GM13977 (cell line): ENCODE measurements at regions not wholly inside any gene's neighbourhood (a gene's known extent, or its start where the extent isn't known, plus 50 kb on each side); places are given as distances from the start of the nearest gene placed in this dataset.

Experiments used
- DNase-seq: peaks from one replicate; pipeline ENCODE4 v3.0.0; 2012; ENCODE audit warnings: low spot score
- CTCF ChIP-seq: IDR thresholded peaks from 2 replicates; pipeline ENCODE4 v1.5.1; 2012; ENCODE audit warnings: mild to moderate bottlenecking, control low read depth; ENCODE audit not compliant: insufficient read depth; ENCODE audit errors: extremely low read depth, missing control alignments
- in situ Hi-C: fragments of 300-500 bp; cut with MboI; formaldehyde crosslinking; loops from one replicate; pipeline ENCODE4 v1.12.0; 2022; ENCODE audit warnings: low sequenced_read_pairs, low pct_unique_long_range_greater_than_20kb, mixed read lengths, inconsistent platforms; ENCODE audit not compliant: unreplicated experiment

DNA sequence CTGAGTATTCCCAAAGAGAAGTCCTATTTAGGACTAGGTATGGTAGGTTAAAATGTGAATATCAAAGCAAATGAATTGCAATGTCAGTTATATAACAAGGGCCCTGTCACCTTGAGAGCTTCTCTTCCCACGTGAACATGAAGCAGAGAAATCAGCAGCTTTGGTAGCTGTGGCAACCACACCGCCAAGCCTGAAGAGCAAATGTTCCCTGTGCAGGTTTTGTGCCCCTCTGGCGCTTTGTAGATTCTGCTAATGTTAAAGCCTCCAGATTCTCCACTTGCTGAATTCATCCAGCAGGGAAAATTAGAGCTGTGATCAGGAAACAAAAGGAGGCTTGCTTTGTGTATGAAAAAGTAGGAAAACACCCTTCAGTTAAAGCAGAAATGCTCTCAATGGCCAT is 322.6 kb downstream of the RBM43 start:
- TF ChIP-seq CTCF, result no peak
- in situ Hi-C loops, result no loop called here
- no peak for DNase-seq

GRCh38 chr2:150938527-150938926 is 323.1 kb downstream of the RBM43 start:
- in situ Hi-C loops, result no loop called here
- no peak for TF ChIP-seq CTCF
- no peak for DNase-seq

DNA sequence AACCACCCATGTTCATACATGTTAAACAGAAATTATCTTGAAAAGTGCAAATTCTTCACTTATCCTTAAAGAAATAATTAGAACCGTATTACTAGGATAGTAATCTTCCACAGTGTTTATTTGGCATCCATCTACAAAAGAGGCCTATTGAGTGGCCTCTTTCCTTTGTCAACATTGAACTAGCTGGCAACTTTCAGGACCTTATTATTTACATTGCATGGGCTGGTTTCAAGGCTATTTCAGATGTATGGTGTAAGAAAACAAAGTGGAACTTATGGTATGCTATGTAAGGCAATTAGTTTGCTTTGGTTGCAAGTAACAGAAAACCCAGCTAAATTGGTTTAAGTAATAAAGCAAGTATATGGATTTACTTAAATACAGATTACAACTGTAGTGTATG is 324.6 kb downstream of the RBM43 start:
- no peak for DNase-seq
- TF ChIP-seq CTCF, result no peak
- in situ Hi-C loops, result no loop called here

DNA sequence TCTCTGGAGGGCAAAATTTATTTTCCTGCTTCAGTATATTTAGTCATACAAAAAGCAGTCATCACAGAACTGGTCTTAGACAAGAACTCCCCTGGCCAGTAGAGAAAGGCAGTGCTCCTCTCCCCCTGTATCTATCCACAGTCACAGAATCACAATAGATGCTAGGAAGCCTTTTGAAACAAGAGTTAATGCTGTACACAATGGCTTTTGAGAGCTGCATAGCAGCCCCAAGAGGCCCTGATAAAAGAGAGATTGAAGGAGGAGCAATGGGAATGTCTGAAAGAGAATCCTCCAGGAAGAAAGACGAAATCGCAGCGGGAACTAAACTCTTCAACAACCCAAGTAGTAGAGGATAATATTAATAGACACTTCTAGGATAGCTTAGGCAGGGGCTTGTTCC is 330.2 kb downstream of the RBM43 start:
- no peak for DNase-seq

GRCh38 chr2:150925611-150926010 is 336.1 kb downstream of the RBM43 start:
- TF ChIP-seq CTCF, result no peak
- in situ Hi-C loops, result no loop called here
- no peak for DNase-seq

More for the DNA sequence above, 330.2 kb downstream of the RBM43 start:
- in situ Hi-C loops, result no loop called here
- TF ChIP-seq CTCF, result no peak

- DNase-seq, result no peak
- no peak for TF ChIP-seq CTCF
- in situ Hi-C loops, result no loop called here
Measured at GRCh38 chr2:150924878-150925277, 336.8 kb downstream of the RBM43 start.

DNA sequence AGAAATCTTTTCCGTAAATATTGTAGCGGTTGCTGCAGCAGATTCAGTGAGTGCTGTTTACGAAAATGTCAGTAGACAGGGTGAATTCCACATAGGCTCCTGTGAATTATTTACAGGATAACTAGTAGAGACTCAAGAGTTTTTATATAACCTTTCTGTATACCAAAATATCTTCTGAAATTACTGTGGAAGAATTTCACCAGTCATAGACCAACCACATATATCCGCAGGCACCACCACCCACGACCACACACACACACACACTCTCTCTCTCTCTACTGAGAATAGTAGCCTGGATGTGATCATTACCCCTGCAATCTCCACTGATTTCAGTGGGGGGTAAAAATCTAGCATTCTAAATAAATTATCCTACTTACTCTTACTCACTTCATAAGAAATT is 341.8 kb downstream of the RBM43 start:
- no peak for DNase-seq
- no peak for TF ChIP-seq CTCF
- in situ Hi-C loops, result no loop called here
